GM21529 (cell line): ENCODE measurements at regions not wholly inside any gene's neighbourhood (a gene's known extent, or its start where the extent isn't known, plus 50 kb on each side); places are given as distances from the start of the nearest gene placed in this dataset.
A peak's percentile ranks its signal among the peaks of the same experiment; 100 is the strongest.

Experiments used
- ATAC-seq: cut with Tn5 transposase; IDR thresholded peaks from one replicate; pipeline ENCODE4 v1.9.1; 2021; ENCODE audit not compliant: unreplicated experiment

GRCh38 chr5:52710972-52711596 lies 76.6 kb upstream of the ITGA1 start:
- no peak for ATAC-seq

GRCh38 chr5:52712354-52712753 lies 75.4 kb upstream of the ITGA1 start:
- no peak for ATAC-seq

GRCh38 chr5:52725065-52725746 lies 62.5 kb upstream of the ITGA1 start:
- ATAC-seq: peak; percentile 82

GRCh38 chr5:52725808-52726207 lies 61.9 kb upstream of the ITGA1 start:
- no peak for ATAC-seq

GRCh38 chr5:52727020-52727419 lies 60.7 kb upstream of the ITGA1 start:
- ATAC-seq: no peak

- ATAC-seq: no peak
Measured at GRCh38 chr5:52727576-52727975, 60.1 kb upstream of the ITGA1 start.

- no peak for ATAC-seq
Measured at GRCh38 chr5:52728224-52728623, 59.5 kb upstream of the ITGA1 start.

- ATAC-seq: no peak
Measured at GRCh38 chr5:52728686-52729085, 59.0 kb upstream of the ITGA1 start.

GRCh38 chr5:52731274-52732027 lies 56.3 kb upstream of the ITGA1 start:
- no peak for ATAC-seq

GRCh38 chr5:52734557-52734956 lies 53.2 kb upstream of the ITGA1 start:
- ATAC-seq: no peak

- ATAC-seq: no peak
Measured at GRCh38 chr5:52735139-52735538, 52.6 kb upstream of the ITGA1 start.
